ENCODE measurements at regions not wholly inside any gene's neighbourhood (a gene's known extent, or its start where the extent isn't known, plus 50 kb on each side); places are given as distances from the start of the nearest gene placed in this dataset.

GRCh38 chr2:193303464-193303863 is 1108.7 kb upstream of the TMEFF2 start:
- H3K27ac Mint-ChIP-seq: no peak overlapping the region
- H3K36me3 Mint-ChIP-seq: no peaks in the 10 kb centered on the region
- peaks cover 0 to 2% of the 10 kb centered on the region in 2 donors for H3K9me3 Mint-ChIP-seq
- no peak overlapping the region for H3K4me3 Mint-ChIP-seq
- DNase-seq: no peak
- H3K4me1 Mint-ChIP-seq: no peaks in the 10 kb centered on the region
- no peak for ATAC-seq (replicated peaks)
- H3K27me3 Mint-ChIP-seq: no peaks in the 10 kb centered on the region

DNA sequence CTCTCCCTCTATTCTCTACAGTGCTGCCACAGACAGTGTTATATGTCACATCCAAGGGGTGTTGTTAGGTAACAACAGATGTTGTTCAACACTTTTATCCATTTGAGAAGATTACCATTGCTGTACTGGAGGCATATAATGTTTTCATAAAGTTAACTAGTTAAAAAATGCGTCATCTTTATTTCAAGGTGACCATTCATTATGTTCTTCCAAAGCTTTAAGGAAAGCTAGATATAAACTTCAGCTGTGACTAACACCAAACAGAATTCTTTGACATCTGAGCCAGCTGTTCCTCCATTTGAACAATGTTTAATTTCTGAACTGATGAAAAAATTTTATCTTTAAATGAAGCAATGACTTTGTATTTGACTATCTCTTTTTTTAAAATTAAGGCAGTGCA is 1099.6 kb upstream of the TMEFF2 start:
- no peaks in the 10 kb centered on the region for H3K27me3 Mint-ChIP-seq
- no peak overlapping the region for H3K4me3 Mint-ChIP-seq
- no peak overlapping the region for H3K27ac Mint-ChIP-seq
- DNase-seq (no peak), ATAC-seq (replicated peaks) (no peak)
- no peaks in the 10 kb centered on the region for H3K36me3 Mint-ChIP-seq
- no peaks in the 10 kb centered on the region for H3K4me1 Mint-ChIP-seq
- H3K9me3 Mint-ChIP-seq: peaks cover 0 to 2% of the 10 kb centered on the region in 2 donors

- H3K4me1 Mint-ChIP-seq: no peaks in the 10 kb centered on the region
- no peaks in the 10 kb centered on the region for H3K36me3 Mint-ChIP-seq
- no peak for ATAC-seq (replicated peaks)
- no peak overlapping the region for H3K4me3 Mint-ChIP-seq
- H3K9me3 Mint-ChIP-seq: no peaks in the 10 kb centered on the region
- H3K27ac Mint-ChIP-seq: no peak overlapping the region
- H3K27me3 Mint-ChIP-seq: no peaks in the 10 kb centered on the region
- DNase-seq: no peak
Measured at GRCh38 chr2:193279361-193279760, 1084.6 kb upstream of the TMEFF2 start.

DNA sequence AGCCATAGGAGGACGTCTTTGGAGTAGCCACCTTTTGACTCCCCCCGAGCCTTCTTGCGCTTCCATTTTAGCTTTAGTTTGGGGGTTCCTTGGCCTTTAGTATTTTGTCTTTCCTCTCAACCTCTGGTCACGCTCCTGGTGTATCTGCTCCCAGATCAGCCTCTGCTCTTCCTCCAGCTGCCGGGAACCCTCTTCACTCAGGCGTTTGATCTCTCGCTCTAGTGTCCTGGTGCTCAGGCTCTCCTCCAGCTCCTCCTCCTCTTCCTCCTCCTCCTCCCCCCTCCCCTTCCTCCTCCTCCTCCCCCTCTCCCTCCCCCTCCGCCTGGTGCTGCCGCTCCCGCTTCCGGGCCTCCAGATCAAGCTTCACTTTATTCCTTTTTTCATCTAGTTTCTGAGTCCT is 1082.3 kb upstream of the TMEFF2 start:
- ATAC-seq (replicated peaks) (no peak), DNase-seq (no peak)
- H3K27me3 Mint-ChIP-seq: no peaks in the 10 kb centered on the region
- H3K4me1 Mint-ChIP-seq: no peaks in the 10 kb centered on the region
- H3K9me3 Mint-ChIP-seq: peaks cover 0 to 4% of the 10 kb centered on the region in 2 donors
- no peaks in the 10 kb centered on the region for H3K36me3 Mint-ChIP-seq
- H3K27ac Mint-ChIP-seq: no peak overlapping the region
- no peak overlapping the region for H3K4me3 Mint-ChIP-seq

DNA sequence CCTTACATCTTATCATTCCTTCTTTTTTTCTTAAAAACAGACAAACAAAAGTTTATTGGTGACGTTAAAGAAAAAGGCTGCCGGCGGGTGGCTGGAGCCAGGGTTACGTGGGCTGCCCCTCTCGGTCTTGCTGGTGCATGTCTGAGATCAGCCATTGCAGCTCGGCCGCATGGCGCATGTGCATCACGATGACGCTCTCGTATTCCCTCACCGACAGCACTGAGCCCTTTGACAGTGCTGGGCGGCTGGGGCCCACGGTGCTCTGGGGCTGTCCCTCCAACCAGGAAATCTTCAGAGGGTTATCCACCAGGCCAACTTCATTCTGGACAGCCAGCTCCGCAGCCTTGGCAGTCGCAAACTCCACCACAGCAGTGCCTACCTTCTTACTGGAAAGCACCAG is 1081.8 kb upstream of the TMEFF2 start:
- H3K4me3 Mint-ChIP-seq: no peak overlapping the region
- DNase-seq (no peak), ATAC-seq (replicated peaks) (no peak)

GRCh38 chr2:193276069-193276468 is 1081.3 kb upstream of the TMEFF2 start:
- no peak for ATAC-seq (replicated peaks)
- H3K4me3 Mint-ChIP-seq: no peak overlapping the region

More for the DNA sequence above, 1081.8 kb upstream of the TMEFF2 start:
- H3K9me3 Mint-ChIP-seq: peaks cover 0 to 4% of the 10 kb centered on the region in 2 donors
- H3K36me3 Mint-ChIP-seq: no peaks in the 10 kb centered on the region
- H3K27me3 Mint-ChIP-seq: no peaks in the 10 kb centered on the region
- H3K4me1 Mint-ChIP-seq: no peaks in the 10 kb centered on the region
- H3K27ac Mint-ChIP-seq: no peak overlapping the region

DNA sequence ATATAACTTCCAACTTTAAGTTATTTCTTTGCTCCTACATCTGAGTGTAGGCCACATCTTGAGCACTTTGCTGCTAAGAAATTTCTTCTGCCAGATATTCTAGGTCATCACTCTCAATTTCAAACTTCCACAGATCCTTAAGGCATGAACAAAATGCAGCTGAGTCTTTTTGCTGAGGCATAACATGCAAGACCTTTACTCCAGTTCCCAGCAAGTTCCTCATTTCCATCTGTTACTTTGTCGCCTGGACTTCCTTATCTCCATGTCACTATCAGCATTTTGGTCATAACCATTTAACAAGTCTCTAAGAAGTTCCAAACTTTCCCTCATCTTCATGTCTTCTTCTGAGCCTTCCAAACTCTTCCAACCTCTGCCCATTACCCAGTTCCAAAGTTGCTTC is 1077.3 kb upstream of the TMEFF2 start:
- DNase-seq (no peak), ATAC-seq (replicated peaks) (no peak)
- Mint-ChIP-seq H3K4me1 (no peaks in the 10 kb centered on the region), H3K9me3 (peaks cover 0 to 4% of the 10 kb centered on the region in 2 donors), H3K27me3 (no peaks in the 10 kb centered on the region), H3K36me3 (no peaks in the 10 kb centered on the region), H3K27ac (no peak overlapping the region), H3K4me3 (no peak overlapping the region)

More at GRCh38 chr2:193276069-193276468, 1081.3 kb upstream of the TMEFF2 start:
- Mint-ChIP-seq H3K27me3 (no peaks in the 10 kb centered on the region), H3K27ac (no peak overlapping the region), H3K36me3 (no peaks in the 10 kb centered on the region), H3K4me1 (no peaks in the 10 kb centered on the region), H3K9me3 (peaks cover 0 to 4% of the 10 kb centered on the region in 2 donors)
- no peak for DNase-seq

- peaks cover 0 to 4% of the 10 kb centered on the region in 2 donors for H3K9me3 Mint-ChIP-seq
- DNase-seq (no peak), ATAC-seq (replicated peaks) (no peak)
- no peak overlapping the region for H3K4me3 Mint-ChIP-seq
- H3K27ac Mint-ChIP-seq: no peak overlapping the region
- H3K36me3 Mint-ChIP-seq: no peaks in the 10 kb centered on the region
- no peaks in the 10 kb centered on the region for H3K4me1 Mint-ChIP-seq
- H3K27me3 Mint-ChIP-seq: no peaks in the 10 kb centered on the region
Measured at GRCh38 chr2:193270816-193271215, 1076.1 kb upstream of the TMEFF2 start.

DNA sequence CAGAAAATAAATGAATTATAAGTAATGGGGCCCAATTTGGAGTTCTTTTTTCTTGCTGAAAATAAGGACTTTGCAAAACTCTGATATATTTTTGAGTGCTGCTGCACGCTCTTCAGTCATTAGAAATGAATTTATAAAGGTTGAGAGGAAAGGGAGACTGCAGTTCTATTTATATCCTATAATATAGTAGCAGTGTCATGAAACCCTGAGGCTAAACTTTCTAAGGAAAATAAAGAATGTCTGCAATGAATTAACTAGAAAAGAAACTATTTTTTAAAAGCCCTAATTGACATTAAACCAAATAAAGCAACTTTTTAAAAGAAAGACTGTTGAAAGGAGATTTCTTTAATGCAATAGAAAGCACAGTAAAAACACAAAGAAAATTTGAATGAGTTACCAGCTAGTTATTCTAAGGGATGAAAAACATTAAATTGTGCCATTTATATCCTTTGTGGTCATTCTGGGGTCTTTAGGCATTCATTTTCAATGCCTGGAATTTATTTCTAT is 1072.8 kb upstream of the TMEFF2 start:
- Mint-ChIP-seq H3K4me1 (no peaks in the 10 kb centered on the region), H3K27me3 (no peaks in the 10 kb centered on the region), H3K36me3 (no peaks in the 10 kb centered on the region), H3K9me3 (peaks cover 0 to 4% of the 10 kb centered on the region in 2 donors), H3K27ac (no peak overlapping the region), H3K4me3 (no peak overlapping the region)
- no peak for ATAC-seq (replicated peaks)
- DNase-seq: no peak

GRCh38 chr2:193253014-193253530 is 1058.3 kb upstream of the TMEFF2 start:
- Mint-ChIP-seq H3K27ac (no peak overlapping the region), H3K27me3 (no peaks in the 10 kb centered on the region), H3K4me1 (no peaks in the 10 kb centered on the region), H3K36me3 (no peaks in the 10 kb centered on the region), H3K9me3 (no peaks in the 10 kb centered on the region), H3K4me3 (no peak overlapping the region)
- ATAC-seq (replicated peaks) (no peak), DNase-seq (no peak)

DNA sequence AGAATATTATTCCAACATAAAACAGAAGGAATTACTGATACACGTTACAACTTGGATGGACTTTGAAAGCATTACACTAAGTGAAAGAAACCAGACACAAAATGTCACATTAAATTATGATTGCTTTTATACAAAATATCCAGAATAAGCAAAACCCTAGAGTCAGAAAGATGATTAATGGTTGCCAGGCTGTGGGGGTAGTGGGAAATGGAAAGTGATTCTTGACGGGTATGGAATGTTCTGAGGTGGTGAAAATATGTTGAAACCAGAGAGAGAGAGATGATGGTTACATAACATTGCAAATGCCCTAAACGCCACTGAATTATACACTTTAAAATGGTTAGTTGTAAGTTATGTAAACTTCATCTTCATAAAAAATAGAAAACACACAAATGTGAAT is 1057.2 kb upstream of the TMEFF2 start:
- DNase-seq (no peak), ATAC-seq (replicated peaks) (no peak)
- Mint-ChIP-seq H3K27me3 (no peaks in the 10 kb centered on the region), H3K4me3 (no peak overlapping the region), H3K4me1 (no peaks in the 10 kb centered on the region), H3K27ac (no peak overlapping the region), H3K9me3 (no peaks in the 10 kb centered on the region), H3K36me3 (no peaks in the 10 kb centered on the region)

DNA sequence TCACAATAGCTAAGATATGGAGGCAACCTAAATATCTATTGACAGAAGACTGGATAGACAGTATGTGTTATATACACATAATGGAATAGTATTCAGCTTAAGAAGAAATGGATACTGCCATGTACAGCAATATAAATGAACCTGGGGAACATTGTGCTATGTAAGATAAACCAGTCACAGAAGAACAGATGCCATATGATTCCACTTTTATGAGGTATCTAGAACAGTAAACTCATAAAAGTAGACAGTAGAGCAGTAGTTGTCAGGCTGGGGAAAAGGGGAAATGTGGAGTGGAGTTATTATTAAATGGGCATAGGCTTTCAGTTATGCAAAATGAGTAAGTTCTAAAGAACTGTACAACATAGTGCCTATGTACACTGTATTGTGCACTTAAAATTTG is 1055.7 kb upstream of the TMEFF2 start:
- DNase-seq: no peak
- H3K9me3 Mint-ChIP-seq: peaks cover 0 to 1% of the 10 kb centered on the region in 2 donors
- ATAC-seq (replicated peaks): no peak
- H3K4me3 Mint-ChIP-seq: no peak overlapping the region
- H3K4me1 Mint-ChIP-seq: no peaks in the 10 kb centered on the region
- no peak overlapping the region for H3K27ac Mint-ChIP-seq
- H3K36me3 Mint-ChIP-seq: no peaks in the 10 kb centered on the region
- H3K27me3 Mint-ChIP-seq: no peaks in the 10 kb centered on the region

- no peak for DNase-seq
Measured at GRCh38 chr2:193240752-193241151, 1046.0 kb upstream of the TMEFF2 start.

DNA sequence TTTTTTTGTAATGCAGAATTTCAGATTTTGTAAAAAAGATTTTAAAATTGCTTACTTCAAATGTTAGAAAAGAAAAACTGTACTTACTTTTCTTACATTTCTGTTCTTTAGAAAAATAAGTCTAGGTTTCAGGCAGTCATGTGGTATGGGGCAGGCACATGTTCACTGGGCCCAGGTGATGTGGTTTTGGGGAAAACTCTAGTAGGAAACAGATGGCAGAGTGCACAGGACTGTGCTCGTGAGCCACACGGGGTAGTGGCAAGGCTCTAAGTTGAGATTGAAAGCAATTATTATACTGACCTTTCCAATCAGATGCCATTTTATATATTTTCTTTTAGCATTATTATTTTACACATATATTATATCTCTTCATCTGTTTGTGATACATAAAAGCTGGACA is 1036.9 kb upstream of the TMEFF2 start:
- H3K4me3 Mint-ChIP-seq: no peak overlapping the region
- no peak overlapping the region for H3K27ac Mint-ChIP-seq
- no peaks in the 10 kb centered on the region for H3K9me3 Mint-ChIP-seq
- H3K4me1 Mint-ChIP-seq: no peaks in the 10 kb centered on the region
- H3K27me3 Mint-ChIP-seq: no peaks in the 10 kb centered on the region
- H3K36me3 Mint-ChIP-seq: no peaks in the 10 kb centered on the region
- DNase-seq (no peak), ATAC-seq (replicated peaks) (no peak)

More at GRCh38 chr2:193240752-193241151, 1046.0 kb upstream of the TMEFF2 start:
- no peaks in the 10 kb centered on the region for H3K36me3 Mint-ChIP-seq
- H3K9me3 Mint-ChIP-seq: peaks cover 0 to 3% of the 10 kb centered on the region in 2 donors
- H3K4me3 Mint-ChIP-seq: no peak overlapping the region
- no peak overlapping the region for H3K27ac Mint-ChIP-seq
- H3K27me3 Mint-ChIP-seq: no peaks in the 10 kb centered on the region
- ATAC-seq (replicated peaks): no peak
- no peaks in the 10 kb centered on the region for H3K4me1 Mint-ChIP-seq

GRCh38 chr2:193228276-193228675 is 1033.5 kb upstream of the TMEFF2 start:
- Mint-ChIP-seq H3K27ac (no peak overlapping the region), H3K36me3 (no peaks in the 10 kb centered on the region), H3K4me1 (no peaks in the 10 kb centered on the region), H3K4me3 (no peak overlapping the region), H3K9me3 (no peaks in the 10 kb centered on the region), H3K27me3 (no peaks in the 10 kb centered on the region)
- DNase-seq: no peak
- no peak for ATAC-seq (replicated peaks)

GRCh38 chr2:193222454-193222853 is 1027.7 kb upstream of the TMEFF2 start:
- no peak overlapping the region for H3K4me3 Mint-ChIP-seq
- H3K36me3 Mint-ChIP-seq: no peaks in the 10 kb centered on the region
- H3K4me1 Mint-ChIP-seq: no peaks in the 10 kb centered on the region
- DNase-seq: no peak
- H3K27me3 Mint-ChIP-seq: no peaks in the 10 kb centered on the region
- H3K27ac Mint-ChIP-seq: no peak overlapping the region
- no peak for ATAC-seq (replicated peaks)
- H3K9me3 Mint-ChIP-seq: no peaks in the 10 kb centered on the region
